GM18951 (cell line): ENCODE measurements at regions not wholly inside any gene's neighbourhood (a gene's known extent, or its start where the extent isn't known, plus 50 kb on each side); places are given as distances from the start of the nearest gene placed in this dataset.
"Not testable (repeated sequence)": the region's sequence is repeated elsewhere in the genome, so short reads cannot be mapped to it uniquely, and the experiment has no call there.

Source experiments
- POLR2A ChIP-seq: IDR thresholded peaks from 4 replicates; pipeline ENCODE4 v1.6.1; 2011; ENCODE audit warnings: mild to moderate bottlenecking; ENCODE audit not compliant: insufficient read length, insufficient read depth; ENCODE audit errors: extremely low read depth
- in situ Hi-C: fragments of 300-500 bp; cut with MboI; formaldehyde crosslinking; loops from one replicate; pipeline ENCODE4 v1.12.0; 2022; ENCODE audit warnings: low sequenced_read_pairs, mixed read lengths, inconsistent platforms; ENCODE audit not compliant: unreplicated experiment

- in situ Hi-C loops, result no loop called here
- TF ChIP-seq POLR2A, result no peak
Measured at GRCh38 chr3:18225709-18226108, 199.4 kb downstream of the SATB1 start.

GRCh38 chr3:18224426-18224825 lies 200.7 kb downstream of the SATB1 start:
- in situ Hi-C loops, result no loop called here
- TF ChIP-seq POLR2A, result no peak

GRCh38 chr3:18223974-18224373 lies 201.2 kb downstream of the SATB1 start:
- TF ChIP-seq POLR2A, result no peak
- in situ Hi-C loops, result no loop called here

GRCh38 chr3:18223571-18223970 lies 201.6 kb downstream of the SATB1 start:
- TF ChIP-seq POLR2A, result no peak
- in situ Hi-C loops, result no loop called here

GRCh38 chr3:18222686-18223085 lies 202.5 kb downstream of the SATB1 start:
- no peak for TF ChIP-seq POLR2A

GRCh38 chr3:18217507-18218174 lies 207.5 kb downstream of the SATB1 start:
- no peak for TF ChIP-seq POLR2A
- in situ Hi-C loops, result no loop called here

More at GRCh38 chr3:18222686-18223085, 202.5 kb downstream of the SATB1 start:
- in situ Hi-C loops, result no loop called here

GRCh38 chr3:18216996-18217395 lies 208.1 kb downstream of the SATB1 start:
- no peak for TF ChIP-seq POLR2A
- in situ Hi-C loops, result no loop called here

GRCh38 chr3:18215639-18216038 lies 209.5 kb downstream of the SATB1 start:
- in situ Hi-C loops, result no loop called here
- TF ChIP-seq POLR2A, result no peak

- TF ChIP-seq POLR2A, result no peak
- in situ Hi-C loops, result no loop called here
Measured at GRCh38 chr3:18211116-18211515, 214.0 kb downstream of the SATB1 start.

- TF ChIP-seq POLR2A, result no peak
- in situ Hi-C loops, result no loop called here
Measured at GRCh38 chr3:18208856-18209255, 216.3 kb downstream of the SATB1 start.

- in situ Hi-C loops, result no loop called here
- TF ChIP-seq POLR2A, result no peak
Measured at GRCh38 chr3:18208091-18208490, 217.0 kb downstream of the SATB1 start.

- no peak for TF ChIP-seq POLR2A
- in situ Hi-C loops, result no loop called here
Measured at GRCh38 chr3:18207226-18207625, 217.9 kb downstream of the SATB1 start.

- in situ Hi-C loops, result not testable (repeated sequence)
Measured at GRCh38 chr3:18205701-18206100, 219.4 kb downstream of the SATB1 start.

- in situ Hi-C loops, result no loop called here
Measured at GRCh38 chr3:18201315-18201714, 223.8 kb downstream of the SATB1 start.

GRCh38 chr3:18199757-18200156 lies 225.4 kb downstream of the SATB1 start:
- in situ Hi-C loops, result no loop called here
- TF ChIP-seq POLR2A, result no peak

More at GRCh38 chr3:18201315-18201714, 223.8 kb downstream of the SATB1 start:
- TF ChIP-seq POLR2A, result no peak
